Colonic mucosa (tissue), 4 donors: ENCODE measurements at regions not wholly inside any gene's neighbourhood (a gene's known extent, or its start where the extent isn't known, plus 50 kb on each side); places are given as distances from the start of the nearest gene placed in this dataset.

Experiments used
- DNase-seq: peaks from one replicate; pipeline ENCODE4 v3.0.0-alpha.2; 2020
- H3K27ac ChIP-seq: fragments of 200-600 bp; one replicate; pipeline ENCODE4 v1.8.0; 2021
- H3K27me3 ChIP-seq: fragments of 200-600 bp; one replicate; pipeline ENCODE4 v1.8.0; 2021
- H3K36me3 ChIP-seq: fragments of 200-600 bp; one replicate; pipeline ENCODE4 v1.8.0; 2021
- H3K4me1 ChIP-seq: fragments of 200-600 bp; one replicate; pipeline ENCODE4 v1.8.0; 2021; ENCODE audit warnings: mild to moderate bottlenecking
- H3K4me3 ChIP-seq: fragments of 200-600 bp; one replicate; pipeline ENCODE4 v1.8.0; 2021
- H3K9ac ChIP-seq, 2 donors: one replicate each; pipeline ENCODE4 v1.7.0; 2013; ENCODE audit warnings: control low read depth in 2 of 2, low read depth in 2 of 2, low read length in 2 of 2
- H3K9me3 ChIP-seq: fragments of 200-600 bp; one replicate; pipeline ENCODE4 v1.8.0; 2021
- intact Hi-C: fragments of 100-400 bp; cut with DNase I; formaldehyde crosslinking; loops from one replicate; pipeline ENCODE4 v1.14.1; 2022
- TF ChIP-seq, protein P1 (sequence below): fragments of 200-600 bp; IDR thresholded peaks from one replicate; pipeline ENCODE4 v1.8.0; 2022; ENCODE audit warnings: antibody characterized with exemption, mild to moderate bottlenecking
- donor health status: healthy.
- donor health status: DM: no; HTN: no; CAD: no.
- donor health status: DM: no; HTN: no; CAD: no.

- H3K27ac ChIP-seq, result no peak overlapping the region
- no peak overlapping the region for H3K4me3 ChIP-seq
- no peaks in the 10 kb centered on the region for H3K27me3 ChIP-seq
- H3K9me3 ChIP-seq, result no peaks in the 10 kb centered on the region
- no peaks in the 10 kb centered on the region for H3K36me3 ChIP-seq
- no peak overlapping the region for H3K9ac ChIP-seq
- DNase-seq, result no peak
- intact Hi-C loops, result no loop called here
- H3K4me1 ChIP-seq, result no peaks in the 10 kb centered on the region
- TF ChIP-seq, protein P1, sequence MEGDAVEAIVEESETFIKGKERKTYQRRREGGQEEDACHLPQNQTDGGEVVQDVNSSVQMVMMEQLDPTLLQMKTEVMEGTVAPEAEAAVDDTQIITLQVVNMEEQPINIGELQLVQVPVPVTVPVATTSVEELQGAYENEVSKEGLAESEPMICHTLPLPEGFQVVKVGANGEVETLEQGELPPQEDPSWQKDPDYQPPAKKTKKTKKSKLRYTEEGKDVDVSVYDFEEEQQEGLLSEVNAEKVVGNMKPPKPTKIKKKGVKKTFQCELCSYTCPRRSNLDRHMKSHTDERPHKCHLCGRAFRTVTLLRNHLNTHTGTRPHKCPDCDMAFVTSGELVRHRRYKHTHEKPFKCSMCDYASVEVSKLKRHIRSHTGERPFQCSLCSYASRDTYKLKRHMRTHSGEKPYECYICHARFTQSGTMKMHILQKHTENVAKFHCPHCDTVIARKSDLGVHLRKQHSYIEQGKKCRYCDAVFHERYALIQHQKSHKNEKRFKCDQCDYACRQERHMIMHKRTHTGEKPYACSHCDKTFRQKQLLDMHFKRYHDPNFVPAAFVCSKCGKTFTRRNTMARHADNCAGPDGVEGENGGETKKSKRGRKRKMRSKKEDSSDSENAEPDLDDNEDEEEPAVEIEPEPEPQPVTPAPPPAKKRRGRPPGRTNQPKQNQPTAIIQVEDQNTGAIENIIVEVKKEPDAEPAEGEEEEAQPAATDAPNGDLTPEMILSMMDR, result no peak
Observed at GRCh38 chr7:106565428-106565827, 95.5 kb downstream of the CCDC71L start.

- no peaks in the 10 kb centered on the region for H3K4me1 ChIP-seq
- H3K4me3 ChIP-seq, result no peak overlapping the region
- no peaks in the 10 kb centered on the region for H3K36me3 ChIP-seq
- intact Hi-C loops, result no loop called here
- H3K9me3 ChIP-seq, result no peaks in the 10 kb centered on the region
- TF ChIP-seq, protein P1, result no peak
- no peaks in the 10 kb centered on the region for H3K27me3 ChIP-seq
- H3K27ac ChIP-seq, result no peak overlapping the region
- no peak overlapping the region for H3K9ac ChIP-seq
- no peak for DNase-seq
Observed at GRCh38 chr7:106563466-106564150, 97.3 kb downstream of the CCDC71L start.

DNA sequence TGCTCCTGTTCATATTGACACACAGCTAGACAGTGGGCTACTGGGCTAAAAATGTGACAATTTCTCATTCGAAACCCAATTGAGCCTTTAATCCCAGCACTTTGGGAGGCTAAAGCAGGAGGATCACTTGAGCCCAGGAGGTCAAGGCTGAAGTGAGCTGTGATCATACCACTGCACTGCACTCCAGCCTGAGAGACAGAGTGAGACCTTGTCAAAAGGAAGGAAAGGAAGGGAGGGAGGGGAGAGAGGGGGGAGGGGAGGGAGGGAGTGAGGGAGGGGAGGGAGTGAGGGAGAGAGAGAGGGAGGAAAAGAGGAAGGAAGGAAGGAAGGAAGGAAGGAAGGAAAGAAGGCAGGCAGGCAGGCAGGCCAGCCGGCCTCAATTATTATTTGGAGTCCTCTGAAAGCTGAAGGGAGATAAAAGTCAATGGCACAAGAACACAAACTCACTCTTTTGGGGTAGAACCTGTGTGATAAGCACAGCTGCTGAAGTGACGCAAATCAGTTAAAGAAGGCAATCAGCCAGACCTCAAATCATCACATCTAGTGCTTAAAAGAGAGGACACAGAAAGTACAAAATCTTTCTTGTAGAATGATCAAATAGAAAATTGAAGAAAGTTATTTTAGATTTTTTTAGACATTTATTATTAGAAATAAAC lies 98.1 kb downstream of the CCDC71L start:
- TF ChIP-seq, protein P1, result no peak
- H3K4me3 ChIP-seq, result no peak overlapping the region
- intact Hi-C loops, result no loop called here
- no peaks in the 10 kb centered on the region for H3K4me1 ChIP-seq
- H3K36me3 ChIP-seq, result no peaks in the 10 kb centered on the region
- no peaks in the 10 kb centered on the region for H3K27me3 ChIP-seq
- H3K27ac ChIP-seq, result no peak overlapping the region
- H3K9ac ChIP-seq, result no peak overlapping the region
- no peaks in the 10 kb centered on the region for H3K9me3 ChIP-seq
- no peak for DNase-seq

- H3K4me1 ChIP-seq, result no peaks in the 10 kb centered on the region
- DNase-seq, result no peak
- TF ChIP-seq, protein P1, result no peak
- H3K27me3 ChIP-seq, result no peaks in the 10 kb centered on the region
- no peaks in the 10 kb centered on the region for H3K9me3 ChIP-seq
- no peaks in the 10 kb centered on the region for H3K36me3 ChIP-seq
- intact Hi-C loops, result no loop called here
- H3K27ac ChIP-seq, result no peak overlapping the region
- no peak overlapping the region for H3K4me3 ChIP-seq
- no peak overlapping the region for H3K9ac ChIP-seq
Observed at GRCh38 chr7:106561666-106562411, 99.1 kb downstream of the CCDC71L start.

DNA sequence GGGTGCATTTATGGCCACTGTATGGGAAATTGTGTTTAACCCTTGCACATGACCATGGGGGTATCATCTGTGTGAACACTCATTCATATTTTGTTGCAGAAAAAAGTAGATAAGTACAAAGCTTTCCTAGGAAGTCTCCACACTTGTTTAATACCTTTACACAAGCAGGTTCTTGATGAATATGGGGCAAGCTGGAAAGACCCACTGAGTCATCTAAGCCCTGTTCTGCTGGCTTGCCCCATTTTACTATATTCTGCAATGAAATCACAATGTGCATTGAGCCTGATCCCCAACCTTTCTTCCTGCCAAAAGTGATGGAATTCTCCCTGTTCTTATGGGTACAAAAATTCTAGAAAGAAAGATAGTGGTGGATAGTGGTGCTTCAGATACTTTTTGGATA lies 99.8 kb downstream of the CCDC71L start:
- intact Hi-C loops, result no loop called here
- DNase-seq, result no peak
- no peaks in the 10 kb centered on the region for H3K36me3 ChIP-seq
- no peak overlapping the region for H3K9ac ChIP-seq
- no peak overlapping the region for H3K27ac ChIP-seq
- H3K4me3 ChIP-seq, result no peak overlapping the region
- TF ChIP-seq, protein P1, result no peak
- no peaks in the 10 kb centered on the region for H3K27me3 ChIP-seq
- no peaks in the 10 kb centered on the region for H3K9me3 ChIP-seq
- no peaks in the 10 kb centered on the region for H3K4me1 ChIP-seq
